ENCODE measurements at regions not wholly inside any gene's neighbourhood (a gene's known extent, or its start where the extent isn't known, plus 50 kb on each side); places are given as distances from the start of the nearest gene placed in this dataset.

DNA sequence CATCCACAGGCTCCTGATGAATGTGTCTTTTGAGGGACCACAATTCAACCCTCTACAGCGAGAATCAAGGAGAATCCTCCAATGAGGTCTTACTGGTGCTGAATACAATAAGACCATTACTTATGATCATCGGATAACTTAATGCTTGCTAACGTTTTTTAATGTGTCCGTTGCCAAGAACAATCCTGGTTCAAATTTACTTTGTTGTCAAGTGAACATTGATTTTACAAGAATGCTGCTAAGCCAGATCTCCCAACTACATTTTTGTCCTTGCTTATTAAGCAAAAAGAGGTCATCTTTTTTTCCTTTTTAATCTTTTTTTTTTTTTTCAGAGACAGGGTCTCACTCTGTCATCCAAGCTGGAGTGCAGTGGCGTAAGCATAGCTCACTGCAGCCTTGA lies 93.7 kb downstream of the THNSL2 start:
- intact Hi-C loops (cut with micrococcal nuclease) = no loop called here
- Mint-ChIP-seq H3K9me3 (peaks cover 0 to 5% (median 2%) of the 10 kb centered on the region in 7 donors), H3K27me3 (ENCODE audit: low read depth in 3 of 3) (peaks cover 0 to 2% (median 1%) of the 10 kb centered on the region in 3 donors), H3K36me3 (no peaks in the 10 kb centered on the region), H3K4me3 (no peak overlapping the region), H3K27ac (no peak overlapping the region), H3K4me1 (peaks cover 5% of the 10 kb centered on the region)
- no peaks in the 10 kb centered on the region for H3K36me3 ChIP-seq (replicated peaks in 1 of 2; ENCODE audit: control insufficient read depth in 1 of 2, insufficient read depth in 2 of 2, low read length in 2 of 2)
- no peak overlapping the region for H3K4me3 ChIP-seq (replicated peaks in 1 of 3; ENCODE audit: low read depth in 2 of 3, low read length in 3 of 3)
- H3K27me3 ChIP-seq (ENCODE audit: control insufficient read depth in 2 of 2, insufficient read depth in 2 of 2, low read length in 2 of 2) = no peaks in the 10 kb centered on the region
- 93% methylated on average over 2 of the region's 5 CpGs for WGBS (ENCODE audit: insufficient coverage)
- no peak overlapping the region for H3K9ac ChIP-seq (ENCODE audit: insufficient read depth, low read length, poor library complexity, severe bottlenecking)
- H4K20me1 ChIP-seq (ENCODE audit: insufficient read depth, low read length) = no peaks in the 10 kb centered on the region
- no peaks in the 10 kb centered on the region for H3K79me2 ChIP-seq (ENCODE audit: insufficient read depth, low read length)
- no peak for DNase-seq
- TF ChIP-seq, protein P1, sequence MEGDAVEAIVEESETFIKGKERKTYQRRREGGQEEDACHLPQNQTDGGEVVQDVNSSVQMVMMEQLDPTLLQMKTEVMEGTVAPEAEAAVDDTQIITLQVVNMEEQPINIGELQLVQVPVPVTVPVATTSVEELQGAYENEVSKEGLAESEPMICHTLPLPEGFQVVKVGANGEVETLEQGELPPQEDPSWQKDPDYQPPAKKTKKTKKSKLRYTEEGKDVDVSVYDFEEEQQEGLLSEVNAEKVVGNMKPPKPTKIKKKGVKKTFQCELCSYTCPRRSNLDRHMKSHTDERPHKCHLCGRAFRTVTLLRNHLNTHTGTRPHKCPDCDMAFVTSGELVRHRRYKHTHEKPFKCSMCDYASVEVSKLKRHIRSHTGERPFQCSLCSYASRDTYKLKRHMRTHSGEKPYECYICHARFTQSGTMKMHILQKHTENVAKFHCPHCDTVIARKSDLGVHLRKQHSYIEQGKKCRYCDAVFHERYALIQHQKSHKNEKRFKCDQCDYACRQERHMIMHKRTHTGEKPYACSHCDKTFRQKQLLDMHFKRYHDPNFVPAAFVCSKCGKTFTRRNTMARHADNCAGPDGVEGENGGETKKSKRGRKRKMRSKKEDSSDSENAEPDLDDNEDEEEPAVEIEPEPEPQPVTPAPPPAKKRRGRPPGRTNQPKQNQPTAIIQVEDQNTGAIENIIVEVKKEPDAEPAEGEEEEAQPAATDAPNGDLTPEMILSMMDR (IDR thresholded peaks at IDR 0.05) = no peak
- H3K4me1 ChIP-seq (ENCODE audit: control insufficient read depth in 1 of 2, insufficient read depth in 2 of 2, low read length in 2 of 2) = no peaks in the 10 kb centered on the region
- H3K9me3 ChIP-seq (replicated peaks in 1 of 2; ENCODE audit: control insufficient read depth in 1 of 2, insufficient read depth in 1 of 2, low read length in 2 of 2) = peaks cover 0 to 2% of the 10 kb centered on the region in 2 donors
- no peak overlapping the region for H3K4me2 ChIP-seq (replicated peaks; ENCODE audit: extremely low read depth, low read length, poor library complexity, severe bottlenecking)
- no peak overlapping the region for H2AFZ ChIP-seq (ENCODE audit: insufficient read depth, low read depth, low read length, poor library complexity, severe bottlenecking)
- H3K27ac ChIP-seq (ENCODE audit: low read depth in 1 of 2, low read length in 2 of 2) = no peak overlapping the region

DNA sequence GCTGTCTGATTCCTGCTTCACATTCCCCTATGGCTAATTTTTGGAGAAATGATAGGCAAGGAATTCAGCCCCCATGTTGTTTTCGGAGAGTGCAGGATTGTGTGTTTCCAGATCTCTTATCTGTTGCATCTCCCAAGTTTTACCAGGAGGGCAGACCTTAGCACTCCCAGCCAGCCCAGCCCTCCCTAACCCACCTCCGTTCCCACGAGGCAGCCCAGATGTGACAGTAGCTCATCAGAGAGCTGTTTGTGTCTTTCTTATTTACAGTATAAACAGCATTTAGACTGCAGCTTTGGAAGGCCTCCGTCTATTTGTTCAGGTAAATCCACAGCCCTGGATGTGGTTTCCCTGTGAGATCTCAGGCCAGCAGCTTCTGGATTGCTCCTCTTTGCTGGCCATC lies 91.6 kb downstream of the THNSL2 start:
- 90% methylated on average over 2 of the region's 4 CpGs for WGBS (ENCODE audit: insufficient coverage)
- no peak overlapping the region for H3K27ac Mint-ChIP-seq

More for the DNA sequence above, 91.6 kb downstream of the THNSL2 start:
- H3K4me3 Mint-ChIP-seq = no peak overlapping the region
- H3K27me3 Mint-ChIP-seq (ENCODE audit: low read depth in 3 of 3) = peaks cover 0 to 5% (median 4%) of the 10 kb centered on the region in 3 donors
- no peak for DNase-seq
- TF ChIP-seq, protein P1 (IDR thresholded peaks at IDR 0.05) = no peak
- Histone ChIP-seq H3K4me3 (replicated peaks in 1 of 3; ENCODE audit: low read depth in 2 of 3, low read length in 3 of 3) (no peak overlapping the region), H3K4me2 (replicated peaks; ENCODE audit: extremely low read depth, low read length, poor library complexity, severe bottlenecking) (no peak overlapping the region), H3K9me3 (replicated peaks in 1 of 2; ENCODE audit: control insufficient read depth in 1 of 2, insufficient read depth in 1 of 2, low read length in 2 of 2) (no peaks in the 10 kb centered on the region), H3K79me2 (ENCODE audit: insufficient read depth, low read length) (no peaks in the 10 kb centered on the region), H3K4me1 (ENCODE audit: control insufficient read depth in 1 of 2, insufficient read depth in 2 of 2, low read length in 2 of 2) (no peaks in the 10 kb centered on the region), H4K20me1 (ENCODE audit: insufficient read depth, low read length) (no peaks in the 10 kb centered on the region), H3K27me3 (ENCODE audit: control insufficient read depth in 2 of 2, insufficient read depth in 2 of 2, low read length in 2 of 2) (no peaks in the 10 kb centered on the region), H3K36me3 (replicated peaks in 1 of 2; ENCODE audit: control insufficient read depth in 1 of 2, insufficient read depth in 2 of 2, low read length in 2 of 2) (no peaks in the 10 kb centered on the region), H3K9ac (ENCODE audit: insufficient read depth, low read length, poor library complexity, severe bottlenecking) (no peak overlapping the region), H3K27ac (ENCODE audit: low read depth in 1 of 2, low read length in 2 of 2) (no peak overlapping the region), H2AFZ (ENCODE audit: insufficient read depth, low read depth, low read length, poor library complexity, severe bottlenecking) (no peak overlapping the region)
- H3K4me1 Mint-ChIP-seq = peaks cover 5% of the 10 kb centered on the region
- peaks cover 0 to 4% (median 0%) of the 10 kb centered on the region in 7 donors for H3K9me3 Mint-ChIP-seq
- intact Hi-C loops (cut with micrococcal nuclease) = no loop called here
- no peaks in the 10 kb centered on the region for H3K36me3 Mint-ChIP-seq

Measured in CD14-positive monocyte (primary cell).